ENCODE measurements at regions not wholly inside any gene's neighbourhood (a gene's known extent, or its start where the extent isn't known, plus 50 kb on each side); places are given as distances from the start of the nearest gene placed in this dataset.

GRCh38 chr15:25930931-25931330 is 67.8 kb upstream of the ATP10A start:
- Histone ChIP-seq H3K4me3 (replicated peaks in 1 of 2; ENCODE audit: low read depth in 1 of 2, low read length in 2 of 2) (no peak overlapping the region), H3K27me3 (ENCODE audit: insufficient read depth, low read length) (no peaks in the 10 kb centered on the region), H3K4me1 (ENCODE audit: control insufficient read depth in 1 of 2, insufficient read depth in 2 of 2, low read length in 2 of 2) (no peaks in the 10 kb centered on the region), H4K20me1 (ENCODE audit: insufficient read depth) (no peaks in the 10 kb centered on the region), H3K9me3 (ENCODE audit: control insufficient read depth in 1 of 2, insufficient read depth in 1 of 2, low read depth in 1 of 2, low read length in 2 of 2) (peaks cover 16 to 27% of the 10 kb centered on the region in 2 experiments; a peak in 2 of 4 replicates), H3K36me3 (ENCODE audit: control insufficient read depth in 1 of 2, insufficient read depth in 2 of 2, low read length in 2 of 2) (no peaks in the 10 kb centered on the region), H3K9ac (ENCODE audit: low read length) (no peak overlapping the region), H3K4me2 (ENCODE audit: low read length) (no peak overlapping the region), H3K9me2 (ENCODE audit: insufficient read depth) (no peaks in the 10 kb centered on the region), H3K79me2 (ENCODE audit: insufficient read depth, low read length) (no peaks in the 10 kb centered on the region), H2AFZ (ENCODE audit: low read depth, low read length, poor library complexity, severe bottlenecking) (no peak overlapping the region), H3K27ac (ENCODE audit: low read depth, low read length) (no peak overlapping the region)
- no peak for TF ChIP-seq POLR2A (IDR thresholded peaks at IDR 0.05; ENCODE audit: borderline replicate concordance, extremely low read depth, insufficient read depth, insufficient read length)
- no peak for TF ChIP-seq SP1 (IDR thresholded peaks at IDR 0.05; ENCODE audit: low read depth)
- no peak for TF ChIP-seq MAX (IDR thresholded peaks at IDR 0.05)
- TF ChIP-seq CBX3 (IDR thresholded peaks at IDR 0.05; ENCODE audit: low read depth) = no peak
- TF ChIP-seq POLR2AphosphoS5 (IDR thresholded peaks at IDR 0.05; ENCODE audit: low read depth, low read length) = no peak
- no peak for TF ChIP-seq JUND (IDR thresholded peaks at IDR 0.05)
- TF ChIP-seq EGR1 (IDR thresholded peaks at IDR 0.05; ENCODE audit: low read depth) = no peak
- TF ChIP-seq TCF7L2 (IDR thresholded peaks at IDR 0.05; ENCODE audit: borderline replicate concordance, extremely low read depth, insufficient read depth, insufficient read length) = no peak
- TF ChIP-seq EZH2phosphoT487 (IDR thresholded peaks at IDR 0.05; ENCODE audit: borderline replicate concordance) = no peak
- no peak for TF ChIP-seq EZH2 (IDR thresholded peaks at IDR 0.05)
- no peak for TF ChIP-seq YY1 (IDR thresholded peaks at IDR 0.05; ENCODE audit: extremely low read depth, insufficient replicate concordance, low read depth, low read length)
- TF ChIP-seq SIN3A (IDR thresholded peaks at IDR 0.05; ENCODE audit: low read depth) = no peak
- no peak for TF ChIP-seq SRF (IDR thresholded peaks at IDR 0.05; ENCODE audit: low read depth)
- no peak for TF ChIP-seq CTCF (IDR thresholded peaks at IDR 0.05 in 2 of 3, conservative IDR thresholded peaks at IDR 0.05 in 1 of 3; ENCODE audit: borderline replicate concordance in 1 of 3, insufficient read depth in 1 of 3, low read depth in 2 of 3, low read length in 2 of 3)
- no peak for DNase-seq (ENCODE audit: low read depth, low spot score)
- RAD21 ChIA-PET (ENCODE audit: low non-redundant PET in 1 of 2, low total read pairs in 2 of 2, uncharacterized antibody in 2 of 2, unreplicated experiment in 2 of 2) = no interaction called here
- intact Hi-C loops (cut with micrococcal nuclease) = no loop called here
- POLR2A ChIA-PET = no interaction called here
- CTCF ChIA-PET = no interaction called here
- ATAC-seq = no peak
- no TSS peak for BruUV-seq (replicated peaks)
